ENCODE measurements at regions not wholly inside any gene's neighbourhood (a gene's known extent, or its start where the extent isn't known, plus 50 kb on each side); places are given as distances from the start of the nearest gene placed in this dataset.

DNA sequence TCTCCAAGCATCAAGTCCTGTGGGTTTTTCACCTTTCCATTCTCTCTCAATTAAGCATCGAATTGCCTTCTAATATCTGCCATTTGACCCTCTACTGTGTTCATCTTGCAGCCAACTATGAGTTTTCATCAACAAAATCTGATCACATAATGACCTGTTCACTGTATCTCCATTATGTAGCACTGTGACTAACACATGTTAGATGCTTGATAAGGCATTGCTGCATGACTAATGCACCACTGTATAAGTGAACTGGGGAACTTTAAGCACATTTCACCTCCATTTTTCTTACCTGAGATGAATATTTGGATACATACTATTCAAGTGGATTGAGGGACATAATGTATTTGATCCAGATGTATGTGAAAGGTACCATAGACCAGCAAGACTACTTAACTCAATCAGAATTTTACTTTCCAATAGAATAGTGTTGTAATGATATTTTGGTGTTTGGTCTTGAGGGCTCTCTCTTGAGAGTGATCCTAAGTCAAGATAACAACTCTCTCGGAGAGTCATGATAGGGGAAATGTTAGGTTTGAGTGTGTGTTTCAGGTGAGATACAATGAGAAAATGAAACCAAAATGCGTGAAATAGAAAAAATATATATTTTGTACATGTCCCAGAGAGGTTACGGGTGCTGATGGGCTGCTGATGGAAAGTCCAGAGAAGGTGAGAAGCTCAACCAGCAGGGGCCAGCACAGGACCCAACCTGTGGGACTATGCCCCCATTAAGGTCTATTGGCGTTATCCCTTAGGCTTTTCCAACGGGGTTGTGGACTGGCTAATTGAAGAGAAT lies 60.2 kb upstream of the HS3ST1 start:
- DNase-seq (ENCODE audit: extremely low read depth, low read depth): no peak

DNA sequence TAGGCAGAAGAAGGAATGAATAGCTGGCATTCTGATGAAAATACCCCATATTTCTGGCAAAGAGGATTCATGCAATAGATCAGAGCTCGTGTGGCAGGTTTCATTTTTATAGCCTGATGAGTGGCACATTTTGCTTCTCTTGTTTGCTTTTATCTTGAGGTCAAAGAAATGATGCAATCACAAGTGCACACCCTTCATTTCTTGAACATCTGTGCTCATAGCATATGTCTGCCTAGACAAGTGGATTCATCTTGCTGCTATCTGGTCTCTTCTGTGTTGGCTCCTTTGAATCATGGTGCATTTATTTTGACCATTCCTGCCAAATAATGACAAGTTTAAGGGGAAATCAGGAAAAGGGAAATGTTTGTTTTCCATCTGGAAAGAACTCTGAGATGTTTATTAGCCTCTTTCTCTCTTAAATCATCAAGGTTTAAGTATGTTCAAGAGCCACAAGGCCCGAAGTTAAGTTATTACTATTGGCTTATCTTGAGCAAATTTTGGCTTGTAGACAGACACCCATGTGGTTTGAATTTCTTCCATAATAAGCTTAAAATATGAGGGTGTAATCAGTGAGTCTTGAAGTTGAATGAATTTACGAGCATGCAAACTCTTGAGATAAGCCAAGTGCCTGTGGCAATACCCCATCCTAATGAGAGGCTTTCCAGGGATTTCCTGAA lies 59.3 kb upstream of the HS3ST1 start:
- DNase-seq (ENCODE audit: extremely low read depth, low read depth): no peak

DNA sequence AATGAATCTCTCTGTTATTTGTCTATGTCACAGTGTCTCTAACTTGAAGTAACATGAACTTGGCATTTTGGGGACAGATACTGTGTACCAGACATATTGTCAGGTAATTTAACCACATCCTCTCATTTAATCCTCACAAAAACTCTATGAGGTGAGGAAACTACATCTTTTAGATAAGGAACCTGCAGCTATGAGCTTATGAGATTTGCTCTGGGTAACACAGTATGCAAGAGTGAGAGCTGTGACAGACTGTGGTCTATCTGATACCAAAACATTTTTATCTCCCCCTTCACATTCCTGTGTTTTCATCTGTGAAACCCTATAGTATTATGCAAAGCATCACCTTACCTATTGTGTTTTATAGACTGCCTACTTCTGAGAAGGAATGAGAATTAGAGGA lies 58.4 kb upstream of the HS3ST1 start:
- no peak for DNase-seq (ENCODE audit: extremely low read depth, low read depth)

DNA sequence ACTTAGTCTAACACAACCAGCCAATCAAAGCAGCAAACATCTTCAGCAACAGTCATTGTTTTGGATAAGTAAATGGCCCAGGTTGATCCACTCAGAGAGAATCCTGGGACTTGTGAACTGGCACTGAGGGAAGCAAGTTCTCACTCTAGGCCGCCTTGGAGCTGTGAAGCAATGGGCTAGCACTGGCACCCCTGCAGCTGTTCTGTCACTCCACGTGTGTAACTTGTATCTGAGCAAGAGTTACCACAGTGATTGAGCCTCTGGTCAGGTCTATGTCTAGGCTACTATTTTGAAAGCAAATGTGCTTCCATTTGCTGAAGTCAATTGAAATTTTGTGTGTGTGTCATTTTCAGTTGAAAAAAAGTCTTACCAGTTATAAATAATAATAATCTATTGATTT lies 57.2 kb upstream of the HS3ST1 start:
- DNase-seq (ENCODE audit: extremely low read depth, low read depth): no peak

DNA sequence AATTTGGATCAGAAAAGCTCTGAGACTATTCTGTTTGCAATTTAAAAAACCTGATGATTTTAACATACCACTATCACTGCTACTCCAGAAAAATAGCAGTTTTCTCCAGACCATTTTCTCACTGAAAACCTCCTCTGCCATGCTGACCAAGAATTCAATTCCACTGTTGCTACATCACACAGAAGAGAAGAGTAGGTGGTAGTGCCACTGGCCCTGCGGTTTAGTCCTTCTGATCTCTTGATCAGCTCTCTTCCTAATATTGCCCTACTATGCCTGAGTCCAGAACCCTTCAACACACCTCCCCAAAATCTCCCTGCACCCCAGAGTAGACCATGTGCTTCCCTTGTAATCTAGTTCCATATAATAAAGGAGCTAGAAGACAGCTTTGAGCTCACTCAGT lies 55.8 kb upstream of the HS3ST1 start:
- no peak for DNase-seq (ENCODE audit: extremely low read depth, low read depth)

- DNase-seq (ENCODE audit: extremely low read depth, low read depth): no peak
Observed at GRCh38 chr4:11483046-11483445, 54.4 kb upstream of the HS3ST1 start.

- no peak for DNase-seq (ENCODE audit: extremely low read depth, low read depth)
Observed at GRCh38 chr4:11480683-11481082, 52.0 kb upstream of the HS3ST1 start.

Small RNA genes in the stretch of these regions (small RNA-seq; reads per million reads assigned to genes)
- gene RF00026: 0 reads per million in 2 experiments
- 0 reads per million in 2 experiments for gene RNU6-578P
